Inferior parietal cortex (tissue), 1 donor: ENCODE measurements at regions not wholly inside any gene's neighbourhood (a gene's known extent, or its start where the extent isn't known, plus 50 kb on each side); places are given as distances from the start of the nearest gene placed in this dataset.
"Not testable (repeated sequence)": the region's sequence is repeated elsewhere in the genome, so short reads cannot be mapped to it uniquely, and the experiment has no call there.

ENCODE experiments used
- DNase-seq: peaks from one replicate; pipeline ENCODE4 v3.0.0-alpha.2; 2016; ENCODE audit errors: extremely low spot score

GRCh38 chr3:30437171-30437601 is 169.2 kb upstream of the TGFBR2 start:
- DNase-seq = peak; percentile 18

DNA sequence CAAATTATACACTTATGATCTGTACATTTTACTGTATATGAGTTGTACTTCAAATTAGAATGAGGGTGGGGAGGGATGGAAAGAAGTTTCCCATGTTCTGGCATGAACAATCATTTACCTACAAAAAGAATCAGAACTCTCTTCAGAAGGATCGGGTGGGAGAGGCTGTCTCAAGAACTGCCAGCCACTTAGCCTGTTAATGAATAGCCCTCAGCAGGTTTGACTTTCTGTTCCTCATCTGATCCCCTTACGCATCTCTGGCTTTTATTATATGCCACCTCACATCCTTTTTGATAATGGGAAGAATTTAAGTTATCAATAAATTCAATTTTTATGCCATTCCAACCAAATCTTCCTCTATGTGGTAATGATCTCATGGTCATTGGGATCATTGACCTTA is 168.3 kb upstream of the TGFBR2 start:
- DNase-seq = no peak

DNA sequence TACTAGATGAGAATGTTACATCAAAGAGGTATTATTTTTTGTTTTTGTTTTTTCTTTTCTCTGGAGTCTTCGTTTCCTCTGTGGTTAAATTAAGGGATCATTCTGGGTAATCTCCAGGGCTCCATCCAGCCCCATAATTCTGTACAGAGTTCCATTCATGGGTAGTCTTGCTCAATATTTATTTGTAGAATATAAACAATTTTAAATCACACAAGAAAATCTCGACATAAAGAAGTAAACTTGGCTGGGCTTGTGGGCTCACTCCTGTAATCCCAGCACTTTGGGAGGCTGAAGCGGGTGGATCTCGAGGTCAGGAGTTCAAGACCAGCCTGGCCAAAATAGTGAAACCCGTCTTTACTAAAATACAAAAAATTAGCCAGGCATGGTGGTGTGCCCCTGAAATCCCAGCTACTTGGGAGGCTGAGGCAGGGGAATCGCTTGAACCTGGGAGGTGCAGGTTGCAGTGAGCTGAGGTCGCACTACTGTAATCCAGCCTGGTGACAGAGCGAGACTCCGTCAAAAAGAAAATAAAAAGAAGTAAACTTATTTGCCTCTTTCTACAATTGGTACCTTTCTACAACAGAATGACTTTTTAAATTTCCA is 166.8 kb upstream of the TGFBR2 start:
- no peak for DNase-seq

- DNase-seq = no peak
These were observed 166.2 kb upstream of the TGFBR2 start for GRCh38 chr3:30440147-30440604.

DNA sequence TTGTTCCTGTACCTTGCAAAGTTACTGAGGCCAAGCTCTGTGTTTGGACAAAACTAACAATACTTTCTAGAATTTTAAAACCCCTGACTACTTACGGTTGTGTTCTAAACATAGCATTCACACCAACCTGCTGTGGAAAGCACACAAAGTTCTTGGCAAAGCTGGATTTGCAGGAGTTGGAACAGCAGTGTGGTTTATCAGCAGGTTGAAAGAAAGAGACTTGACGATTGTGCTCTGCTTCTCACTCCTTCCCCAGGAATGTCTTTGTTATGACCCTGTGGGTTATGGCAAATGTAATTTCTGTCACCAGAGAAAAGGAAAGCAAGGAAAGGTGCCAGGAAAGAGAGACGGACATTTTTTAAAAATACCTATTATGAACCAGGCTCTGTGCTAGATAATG is 165.5 kb upstream of the TGFBR2 start:
- no peak for DNase-seq

DNA sequence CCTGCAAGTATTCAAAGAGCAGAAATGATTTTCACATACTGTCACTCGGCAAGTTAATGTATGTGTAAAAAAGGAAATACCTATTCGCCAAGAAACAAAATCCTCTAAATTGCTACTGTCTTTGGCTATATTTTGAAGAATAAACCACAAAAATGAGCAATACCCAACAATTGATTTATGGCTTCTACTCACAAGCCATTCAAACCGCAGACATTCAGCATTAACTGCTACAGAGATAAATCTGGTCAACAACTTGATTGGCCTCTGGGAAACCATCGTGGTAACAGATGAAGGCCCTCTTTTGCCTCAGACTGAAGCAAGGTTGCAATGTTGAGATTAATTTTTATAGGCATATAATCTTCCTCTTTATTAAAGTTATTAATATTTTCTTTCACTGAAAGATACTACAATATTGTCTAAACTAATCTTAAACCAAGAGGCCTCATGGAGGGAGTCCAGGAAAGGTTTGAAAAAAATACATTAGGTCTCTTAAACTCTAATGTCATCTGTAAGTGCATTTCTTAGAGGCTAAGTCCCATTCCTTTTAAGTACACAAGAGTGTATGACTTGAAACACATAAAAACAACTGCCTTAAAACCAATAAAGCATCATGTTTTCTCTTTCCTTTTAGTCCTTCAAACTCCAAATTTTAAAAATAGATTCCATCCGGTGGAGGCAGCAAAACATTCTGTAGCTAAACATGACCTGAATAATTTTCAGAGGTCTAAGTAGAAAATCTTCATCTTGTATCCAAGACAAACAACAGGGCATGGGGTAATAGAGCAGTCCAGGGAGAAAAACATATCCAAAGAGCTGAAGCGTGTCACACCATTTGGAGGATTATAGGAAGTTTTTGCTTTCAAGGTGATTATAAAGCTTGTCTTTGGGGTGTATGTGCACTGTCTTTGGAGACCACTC is 162.4 kb upstream of the TGFBR2 start:
- DNase-seq = no peak

GRCh38 chr3:30448450-30449289 is 157.7 kb upstream of the TGFBR2 start:
- DNase-seq = no peak

- DNase-seq = no peak
These were observed 157.1 kb upstream of the TGFBR2 start for GRCh38 chr3:30449290-30449632.

DNA sequence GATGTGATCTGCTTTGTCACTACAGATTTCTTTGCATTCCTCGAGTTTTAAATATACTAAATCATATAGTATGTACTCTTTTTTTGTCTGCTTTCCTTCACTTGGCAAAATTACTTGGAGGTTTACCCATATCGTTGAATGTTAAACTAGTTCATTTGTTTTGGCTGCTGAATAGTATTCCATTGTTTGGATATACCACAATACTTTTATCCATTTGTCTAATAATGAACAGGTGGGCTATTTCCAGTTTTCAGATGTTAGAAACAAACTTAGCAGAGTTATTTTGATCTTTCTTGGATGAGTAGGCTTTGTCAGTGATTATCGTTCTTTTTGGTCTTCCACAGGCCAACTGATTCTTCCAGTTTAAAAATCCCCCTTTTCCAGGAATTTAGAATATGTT is 154.0 kb upstream of the TGFBR2 start:
- DNase-seq = no peak

- no peak for DNase-seq
These were observed 152.9 kb upstream of the TGFBR2 start for GRCh38 chr3:30453360-30454039.

GRCh38 chr3:30454636-30455035 is 151.8 kb upstream of the TGFBR2 start:
- DNase-seq = no peak

GRCh38 chr3:30455112-30455511 is 151.3 kb upstream of the TGFBR2 start:
- not testable (repeated sequence) for DNase-seq

DNA sequence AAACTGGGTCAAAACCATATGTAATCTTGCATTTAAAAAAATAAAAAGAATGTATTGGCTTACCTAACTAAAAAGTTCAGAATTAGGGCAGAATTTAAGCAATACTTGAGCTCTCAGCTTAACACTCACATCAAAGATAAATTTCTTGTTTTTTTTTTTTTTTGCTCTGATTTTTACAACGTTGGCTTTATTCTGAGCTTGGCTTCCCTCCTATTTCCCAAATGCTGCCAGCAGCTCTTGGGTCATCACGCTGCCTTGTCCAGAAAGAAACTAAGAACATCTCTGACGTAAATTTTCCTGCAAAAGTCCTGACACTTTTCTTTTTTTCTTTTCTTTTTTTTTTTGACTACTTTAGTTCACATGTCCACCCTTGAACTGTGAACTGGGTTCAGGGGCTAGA is 150.6 kb upstream of the TGFBR2 start:
- DNase-seq = no peak

DNA sequence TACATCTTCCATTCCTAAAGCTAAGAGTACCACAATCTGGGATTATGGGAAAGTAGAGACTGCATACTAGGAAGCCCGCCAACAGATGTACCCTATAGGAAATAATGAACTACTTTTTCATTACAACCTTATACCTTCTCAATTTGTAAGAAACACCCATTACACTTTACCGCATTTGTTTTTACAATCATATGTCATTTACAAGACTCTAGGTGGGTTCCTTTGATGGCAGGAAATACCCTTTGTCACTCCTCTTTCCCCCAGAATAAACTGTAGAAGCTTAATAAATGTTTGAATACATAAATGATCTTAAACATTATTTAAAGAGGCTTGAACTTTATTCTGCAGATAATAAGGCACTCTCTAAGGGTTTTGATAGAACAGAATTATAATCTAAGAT is 150.1 kb upstream of the TGFBR2 start:
- no peak for DNase-seq

- DNase-seq = no peak
These were observed 149.3 kb upstream of the TGFBR2 start for GRCh38 chr3:30457081-30457480.

DNA sequence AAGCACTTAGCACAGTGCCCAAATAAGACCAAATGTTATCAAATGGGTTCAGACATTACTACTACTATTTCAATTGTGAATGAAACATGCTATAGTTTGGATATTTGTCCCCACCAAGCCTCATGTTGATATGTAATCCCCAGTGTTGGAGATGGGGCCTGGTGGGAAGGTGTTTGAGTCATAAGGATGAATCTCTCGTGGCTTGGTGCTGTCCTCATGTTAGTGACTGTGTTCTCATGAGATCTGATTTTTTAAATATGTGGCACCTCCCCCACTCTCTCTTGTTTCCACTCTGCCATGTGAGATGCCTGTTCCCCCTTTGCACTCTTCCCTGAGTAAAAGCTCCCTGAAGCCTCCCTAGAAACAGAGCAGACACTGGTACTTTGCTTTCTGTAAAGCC is 148.7 kb upstream of the TGFBR2 start:
- DNase-seq = no peak

DNA sequence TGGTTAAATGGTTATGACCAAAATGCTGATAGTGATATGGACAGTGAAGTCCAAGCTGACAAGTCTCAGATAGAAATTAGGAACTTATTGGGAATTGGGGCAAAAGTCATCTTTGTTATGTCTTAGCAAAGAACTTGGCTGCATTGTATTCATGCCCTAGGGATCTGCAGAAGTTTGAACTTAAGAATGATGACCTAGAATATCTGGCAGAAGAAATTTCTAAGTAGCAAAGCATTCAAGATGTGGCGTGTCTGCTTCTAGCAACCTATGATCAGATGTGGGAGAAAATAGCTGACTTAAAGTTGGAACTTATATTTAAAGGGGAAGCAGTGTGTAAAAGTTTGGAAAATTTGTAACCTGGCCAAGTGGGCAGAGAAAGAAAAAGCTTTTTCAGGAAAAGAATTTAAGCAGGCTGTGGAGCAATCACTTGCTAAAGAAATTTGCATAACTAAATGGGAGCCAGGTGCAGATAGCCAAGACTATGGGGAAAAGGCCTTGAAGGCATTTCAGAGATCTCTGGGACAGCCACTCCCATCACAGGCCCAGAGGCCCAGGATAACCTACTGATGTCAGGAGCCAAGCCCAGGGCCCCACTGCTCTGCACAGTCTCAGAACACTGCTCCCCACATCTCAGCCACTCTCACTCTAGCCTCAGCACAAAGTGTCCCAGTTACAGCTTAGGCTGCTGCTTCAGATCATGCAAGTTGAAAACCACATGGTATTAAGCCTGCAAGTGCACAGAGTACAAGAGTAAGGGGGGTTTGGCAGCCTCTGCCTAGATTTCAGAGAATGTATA is 147.8 kb upstream of the TGFBR2 start:
- DNase-seq = no peak

GRCh38 chr3:30461311-30461710 is 145.1 kb upstream of the TGFBR2 start:
- no peak for DNase-seq

- no peak for DNase-seq
These were observed 143.5 kb upstream of the TGFBR2 start for GRCh38 chr3:30462721-30463470.

DNA sequence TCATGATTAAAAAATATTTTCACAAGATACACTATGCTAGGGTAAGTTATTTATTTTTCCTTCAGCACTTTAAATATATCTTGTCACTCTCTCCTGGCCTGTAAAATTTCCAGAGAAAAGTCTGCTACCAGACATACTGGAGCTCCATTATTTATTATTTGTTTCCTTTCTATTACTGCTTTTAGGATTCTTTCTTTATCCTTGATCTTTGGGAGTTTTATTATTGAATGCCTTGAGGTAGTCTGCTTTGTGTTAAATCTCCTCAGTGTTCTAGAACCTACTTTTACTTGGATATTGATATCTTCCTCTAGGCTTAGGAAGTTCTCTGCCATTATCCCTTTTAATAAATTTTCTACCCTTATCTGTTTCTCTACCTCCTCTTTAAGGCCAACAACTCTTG is 142.0 kb upstream of the TGFBR2 start:
- DNase-seq = no peak
